Omental fat pad (tissue), 3 donors: ENCODE measurements at regions not wholly inside any gene's neighbourhood (a gene's known extent, or its start where the extent isn't known, plus 50 kb on each side); places are given as distances from the start of the nearest gene placed in this dataset.

ENCODE experiments used
- ATAC-seq: fragments of 150-250 bp; one replicate; pipeline ENCODE4 v1.9.1; 2016; ENCODE audit warnings: mild to moderate bottlenecking, moderate library complexity; ENCODE audit not compliant: low FRiP score
- DNase-seq: peaks from one replicate; pipeline ENCODE4 v3.0.0-alpha.2; 2019; ENCODE audit warnings: low spot score
- TF ChIP-seq, protein P1 (sequence below), 3 donors: fragments of 450-650 bp; IDR thresholded peaks; one replicate each; pipeline ENCODE4 v1.5.1; 2016 to 2017; ENCODE audit warnings: antibody characterized with exemption in 3 of 3, mild to moderate bottlenecking in 3 of 3, moderate library complexity in 2 of 3

DNA sequence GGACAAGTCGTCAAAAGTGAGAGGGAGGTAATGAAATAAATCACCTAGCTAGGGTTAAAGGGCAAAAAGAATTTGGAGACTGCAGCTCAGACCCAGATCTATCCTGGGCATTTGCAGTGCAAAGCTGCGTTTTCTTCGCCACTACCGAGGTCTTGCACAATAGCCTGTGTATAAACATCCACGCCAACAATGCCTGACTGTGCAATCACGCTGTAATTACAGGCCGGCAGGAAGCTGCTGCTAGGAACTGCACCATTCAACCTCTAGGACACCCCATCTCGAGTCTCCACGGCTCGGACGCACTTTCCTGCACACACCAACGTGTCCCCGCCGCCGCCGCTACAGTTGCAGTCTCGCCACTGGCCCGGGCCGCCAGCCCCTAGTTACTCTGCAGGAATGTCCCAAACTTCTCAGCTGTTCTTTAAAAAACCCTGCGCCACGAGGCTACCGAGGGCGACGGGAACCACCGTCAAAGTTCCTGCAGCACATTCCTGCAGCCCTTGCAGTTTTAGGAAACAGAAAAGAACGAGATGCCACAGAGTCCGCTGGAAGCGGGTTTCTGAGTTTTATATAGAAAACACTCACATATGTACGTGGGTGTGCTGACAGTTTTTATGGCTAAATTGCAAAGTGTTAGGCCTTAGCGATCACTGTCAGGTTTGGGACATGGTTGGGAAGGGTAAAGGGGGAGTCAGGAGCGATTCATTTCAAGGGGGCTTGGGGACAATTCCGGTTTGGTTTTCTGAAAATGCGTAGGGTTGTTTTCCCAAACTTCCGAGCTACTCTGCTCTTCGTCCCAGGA is 65.6 kb upstream of the PTGR2 start:
- TF ChIP-seq, protein P1, sequence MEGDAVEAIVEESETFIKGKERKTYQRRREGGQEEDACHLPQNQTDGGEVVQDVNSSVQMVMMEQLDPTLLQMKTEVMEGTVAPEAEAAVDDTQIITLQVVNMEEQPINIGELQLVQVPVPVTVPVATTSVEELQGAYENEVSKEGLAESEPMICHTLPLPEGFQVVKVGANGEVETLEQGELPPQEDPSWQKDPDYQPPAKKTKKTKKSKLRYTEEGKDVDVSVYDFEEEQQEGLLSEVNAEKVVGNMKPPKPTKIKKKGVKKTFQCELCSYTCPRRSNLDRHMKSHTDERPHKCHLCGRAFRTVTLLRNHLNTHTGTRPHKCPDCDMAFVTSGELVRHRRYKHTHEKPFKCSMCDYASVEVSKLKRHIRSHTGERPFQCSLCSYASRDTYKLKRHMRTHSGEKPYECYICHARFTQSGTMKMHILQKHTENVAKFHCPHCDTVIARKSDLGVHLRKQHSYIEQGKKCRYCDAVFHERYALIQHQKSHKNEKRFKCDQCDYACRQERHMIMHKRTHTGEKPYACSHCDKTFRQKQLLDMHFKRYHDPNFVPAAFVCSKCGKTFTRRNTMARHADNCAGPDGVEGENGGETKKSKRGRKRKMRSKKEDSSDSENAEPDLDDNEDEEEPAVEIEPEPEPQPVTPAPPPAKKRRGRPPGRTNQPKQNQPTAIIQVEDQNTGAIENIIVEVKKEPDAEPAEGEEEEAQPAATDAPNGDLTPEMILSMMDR (IDR thresholded peaks at IDR 0.05): no peak
- ATAC-seq: peak; percentile 70
- peak; percentile 54 for DNase-seq

DNA sequence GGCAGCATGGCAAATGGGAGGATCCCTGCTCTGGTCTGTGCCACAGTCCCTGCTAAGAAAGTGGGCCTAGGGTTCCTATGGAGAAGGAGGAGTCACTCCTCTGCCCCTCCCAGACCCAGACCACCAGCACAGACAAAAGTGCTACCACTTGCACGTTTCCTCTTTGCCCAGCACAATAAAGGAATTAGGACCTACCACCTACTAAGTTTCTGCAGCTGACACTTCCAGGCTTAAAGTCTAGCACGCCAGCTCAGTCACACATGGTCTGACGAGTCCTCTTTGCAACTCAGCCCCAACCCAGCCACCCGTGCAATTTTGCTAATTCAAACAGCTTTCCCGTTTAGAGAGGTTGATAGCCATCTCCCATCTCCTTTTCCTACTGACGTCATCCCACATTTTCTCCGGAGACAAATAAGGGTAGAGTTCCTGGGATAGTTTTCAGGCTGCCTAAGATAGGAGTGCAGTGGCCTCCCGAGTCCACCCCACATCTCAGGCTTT is 66.2 kb upstream of the PTGR2 start:
- no peak for DNase-seq
- TF ChIP-seq, protein P1 (IDR thresholded peaks at IDR 0.05): no peak
- ATAC-seq: peak; percentile 3

DNA sequence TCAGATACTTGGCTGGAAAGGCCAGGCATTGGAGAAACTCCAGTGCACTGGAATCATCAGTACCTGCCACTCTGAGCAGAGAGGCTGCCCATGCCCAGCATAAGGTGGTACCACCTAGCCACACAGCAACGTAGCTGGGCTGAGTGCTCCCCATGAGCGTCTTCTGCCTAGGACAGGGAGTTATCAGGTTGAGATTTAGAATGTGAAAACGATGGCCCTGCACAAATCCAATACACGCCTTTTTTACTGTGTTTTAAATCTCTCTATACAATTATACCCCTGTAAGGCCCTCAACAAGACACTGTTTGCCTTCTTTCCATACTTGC is 66.7 kb upstream of the PTGR2 start:
- no peak for ATAC-seq
- DNase-seq: no peak
- TF ChIP-seq, protein P1 (IDR thresholded peaks at IDR 0.05): no peak

DNA sequence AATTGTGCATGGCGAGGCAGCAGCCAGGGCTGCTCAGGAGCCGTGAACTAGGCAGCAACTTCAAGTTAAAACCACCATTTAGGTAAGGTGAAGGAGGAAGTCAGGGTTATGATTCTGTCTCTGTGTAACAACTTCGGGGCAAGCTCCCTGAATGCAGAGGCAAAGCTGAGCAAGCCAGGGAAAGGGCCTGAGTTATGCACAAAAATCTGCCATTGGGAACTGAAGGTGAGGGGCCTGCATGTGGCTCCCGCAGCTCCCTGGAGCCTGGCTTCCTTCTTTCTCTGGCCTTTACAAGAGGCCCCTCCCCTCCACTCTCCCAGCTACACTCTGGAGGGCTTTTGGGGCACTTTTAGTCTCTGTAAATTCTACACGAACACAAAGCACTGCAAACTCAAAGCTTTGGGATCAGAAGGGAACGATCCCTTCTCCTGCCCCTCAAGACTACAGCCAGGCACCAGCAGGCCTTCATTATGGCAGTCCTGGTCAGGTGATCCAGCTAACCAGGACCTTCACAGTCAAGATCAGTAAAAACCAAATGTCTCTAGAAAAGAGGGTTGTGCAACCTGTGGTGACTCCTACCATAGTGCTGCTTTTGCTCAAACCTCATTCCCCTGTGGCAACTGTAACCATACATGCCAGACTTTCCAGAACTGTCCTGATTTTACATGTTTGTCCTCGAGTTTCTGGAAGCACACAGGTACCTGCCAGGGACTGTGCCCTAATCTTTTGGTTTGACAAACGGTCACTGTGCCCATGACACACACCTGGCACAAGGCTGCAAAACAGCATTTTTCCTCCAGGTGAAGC is 67.2 kb upstream of the PTGR2 start:
- no peak for DNase-seq
- ATAC-seq: peak; percentile 41
- TF ChIP-seq, protein P1 (IDR thresholded peaks at IDR 0.05): no peak

DNA sequence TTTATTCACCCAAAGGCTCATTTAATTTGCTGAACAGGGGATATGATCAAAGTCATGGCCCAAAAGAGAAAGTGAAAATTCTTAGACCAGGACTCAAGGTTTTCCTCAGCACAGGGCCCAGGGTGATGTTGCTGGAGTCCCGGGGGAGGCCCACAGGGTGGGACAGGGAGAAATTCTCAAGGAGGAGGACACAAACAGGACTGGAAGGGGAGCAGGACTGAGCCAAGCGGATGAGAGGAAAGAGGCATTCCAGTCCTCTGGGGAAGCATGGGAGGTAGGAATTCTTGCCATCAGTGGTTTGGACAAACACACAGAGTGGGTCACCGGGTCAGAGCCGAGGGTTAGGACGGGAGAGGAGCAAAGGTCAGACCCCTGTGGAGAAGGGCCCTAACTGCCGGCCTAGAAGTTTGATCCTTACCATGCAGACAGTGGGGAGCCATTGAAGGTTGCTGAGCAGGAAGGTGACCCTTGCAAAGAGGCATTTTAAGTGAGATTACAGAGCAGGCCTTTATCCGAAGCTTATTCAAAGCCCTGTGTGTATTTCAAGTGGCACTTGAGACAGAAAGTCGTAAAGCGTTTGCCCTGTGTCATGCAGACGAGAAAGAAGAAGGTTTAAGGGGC is 68.4 kb upstream of the PTGR2 start:
- DNase-seq (no peak), ATAC-seq (no peak)
- TF ChIP-seq, protein P1 (IDR thresholded peaks at IDR 0.05): no peak

DNA sequence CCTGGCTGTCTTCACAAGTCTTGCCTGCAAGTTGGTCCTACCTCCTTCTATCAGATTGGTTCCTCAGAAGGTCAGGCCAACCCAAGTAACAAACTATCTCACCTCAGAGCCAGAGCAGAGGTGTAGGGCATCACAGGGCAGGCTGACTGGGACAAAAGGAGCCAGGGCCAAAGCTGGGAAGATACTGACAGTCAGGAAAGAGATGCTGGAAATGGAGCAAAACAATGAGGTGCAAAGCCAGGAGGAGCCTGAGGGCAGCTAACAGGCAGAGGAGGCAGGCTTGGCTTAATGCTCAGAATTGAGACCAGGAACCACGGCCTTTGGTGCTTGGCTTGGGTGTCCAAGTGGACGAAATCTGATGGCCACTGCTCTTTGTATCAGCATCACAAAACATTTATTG is 68.4 kb upstream of the PNMA1 start:
- ATAC-seq (no peak), DNase-seq (no peak)
- TF ChIP-seq, protein P1 (IDR thresholded peaks at IDR 0.05): no peak
